GM19023 (cell line): ENCODE measurements at regions not wholly inside any gene's neighbourhood (a gene's known extent, or its start where the extent isn't known, plus 50 kb on each side); places are given as distances from the start of the nearest gene placed in this dataset.
"Not testable (repeated sequence)": the region's sequence is repeated elsewhere in the genome, so short reads cannot be mapped to it uniquely, and the experiment has no call there.

Experiments
- ATAC-seq: cut with Tn5 transposase; IDR thresholded peaks from one replicate; pipeline ENCODE4 v1.9.1; 2021; ENCODE audit warnings: mild to moderate bottlenecking, moderate library complexity; ENCODE audit not compliant: unreplicated experiment

DNA sequence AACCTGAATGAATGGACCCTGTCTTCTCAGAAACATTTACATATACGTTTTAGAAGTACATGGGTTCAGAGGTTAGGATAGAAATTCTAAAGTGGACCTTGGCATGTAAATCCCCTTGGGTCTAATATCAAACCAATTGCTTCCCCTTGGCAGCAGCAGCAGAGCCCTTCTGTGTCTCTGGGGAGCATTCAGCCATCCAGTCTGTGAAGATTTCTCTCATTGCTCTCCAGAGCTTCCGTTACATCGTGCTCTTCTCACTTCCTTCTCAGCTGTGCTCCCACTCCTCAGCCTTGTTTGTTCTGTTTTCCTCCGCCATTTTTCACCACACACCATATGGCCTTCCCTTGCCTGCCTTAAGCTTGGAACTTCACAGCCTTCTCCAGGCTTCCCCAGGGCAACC, 61.5 kb upstream of the ATP1B1 start:
- peak; percentile 51 for ATAC-seq

DNA sequence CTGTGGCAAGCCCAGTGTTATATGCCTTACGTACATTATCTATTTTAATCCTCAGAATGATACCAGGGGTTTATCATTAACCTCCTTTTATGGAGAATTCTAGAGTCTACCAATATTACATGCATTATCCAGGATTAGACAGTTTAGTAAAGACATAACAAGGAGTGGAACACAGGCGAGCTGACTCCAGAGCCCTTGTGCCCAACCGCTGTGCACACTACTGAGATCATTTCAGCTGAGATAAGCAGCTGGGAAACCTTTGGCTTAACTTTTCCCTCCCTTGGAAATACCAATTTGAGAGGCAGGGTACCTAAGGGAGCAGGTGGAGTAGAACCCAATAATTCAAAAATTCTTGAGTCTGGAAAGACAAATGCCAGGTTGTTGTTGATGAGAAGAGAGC, 59.8 kb upstream of the ATP1B1 start:
- ATAC-seq = no peak

DNA sequence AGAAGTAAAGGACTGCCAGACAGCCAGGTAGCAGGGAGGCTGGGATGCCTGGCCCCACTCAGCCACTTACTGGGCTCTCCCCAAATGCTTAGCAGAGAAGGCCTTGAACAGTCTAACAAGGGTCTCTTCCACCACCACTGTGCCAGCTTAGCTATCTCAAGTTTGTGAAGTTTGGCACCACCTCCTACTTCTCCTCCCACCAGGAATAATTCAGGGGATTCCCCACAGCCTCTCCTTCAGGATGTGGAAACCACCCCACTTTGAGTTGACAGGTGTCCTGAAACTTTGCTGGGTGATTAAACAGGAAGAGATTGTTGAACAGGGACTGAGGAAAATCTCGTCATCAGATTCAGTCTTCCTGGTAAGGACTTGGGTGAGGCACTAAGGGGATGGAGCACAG, 59.4 kb upstream of the ATP1B1 start:
- ATAC-seq = no peak

- ATAC-seq = no peak
These were observed 58.4 kb upstream of the ATP1B1 start for GRCh38 chr1:169048043-169048442.

DNA sequence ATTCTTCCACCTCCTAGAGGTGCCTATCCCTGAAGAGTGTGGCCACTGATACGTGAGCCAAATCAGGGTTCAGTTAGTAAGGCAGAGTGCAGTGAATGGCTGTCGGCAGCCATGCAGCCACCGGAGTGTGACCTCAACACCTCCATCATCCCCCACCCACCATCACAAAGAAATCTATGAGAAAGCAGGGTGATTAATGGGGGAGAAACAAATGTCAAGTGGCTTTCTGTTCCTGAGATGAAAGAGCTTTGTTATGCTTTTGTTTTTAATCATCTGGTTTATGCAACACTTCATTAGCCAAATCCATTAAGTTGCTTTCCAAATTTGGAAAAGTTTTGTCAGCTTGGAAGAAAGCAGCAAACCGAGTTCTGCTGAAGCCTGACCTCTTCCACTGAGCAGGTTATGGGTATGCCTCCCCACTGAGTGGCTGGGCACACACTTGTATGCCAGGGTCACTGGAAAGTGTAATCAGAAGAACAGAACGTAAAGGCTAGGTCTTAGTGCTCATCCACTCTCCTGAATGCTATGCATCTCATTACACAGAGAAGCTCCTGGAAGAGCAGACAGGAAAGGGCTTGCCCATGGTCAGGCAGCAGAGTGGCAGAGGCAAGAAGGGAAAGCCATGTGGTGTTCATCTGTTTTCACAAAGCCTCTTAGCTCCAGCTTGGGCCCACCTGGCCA, 57.1 kb upstream of the ATP1B1 start:
- no peak for ATAC-seq

DNA sequence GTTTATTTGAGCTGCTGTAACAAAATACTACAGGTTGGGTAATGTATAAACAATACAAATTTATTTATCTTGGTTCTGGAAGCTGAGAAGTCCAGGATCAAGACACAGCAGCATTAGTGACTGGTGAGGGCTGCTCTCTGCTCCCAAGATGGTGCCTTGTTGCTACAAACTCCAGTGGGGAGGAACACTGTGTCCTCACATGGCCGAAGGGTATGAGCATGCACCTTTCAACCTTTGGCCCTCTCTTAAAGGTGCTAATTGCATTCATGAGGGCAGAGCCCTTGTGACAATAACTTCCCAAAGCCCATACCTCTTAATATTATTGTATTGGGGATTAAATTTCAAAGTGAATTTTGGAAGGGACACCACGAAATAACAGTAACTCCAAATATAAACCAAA, 55.3 kb upstream of the ATP1B1 start:
- ATAC-seq = no peak

- not testable (repeated sequence) for ATAC-seq
These were observed 54.3 kb upstream of the ATP1B1 start for GRCh38 chr1:169052171-169052570.

DNA sequence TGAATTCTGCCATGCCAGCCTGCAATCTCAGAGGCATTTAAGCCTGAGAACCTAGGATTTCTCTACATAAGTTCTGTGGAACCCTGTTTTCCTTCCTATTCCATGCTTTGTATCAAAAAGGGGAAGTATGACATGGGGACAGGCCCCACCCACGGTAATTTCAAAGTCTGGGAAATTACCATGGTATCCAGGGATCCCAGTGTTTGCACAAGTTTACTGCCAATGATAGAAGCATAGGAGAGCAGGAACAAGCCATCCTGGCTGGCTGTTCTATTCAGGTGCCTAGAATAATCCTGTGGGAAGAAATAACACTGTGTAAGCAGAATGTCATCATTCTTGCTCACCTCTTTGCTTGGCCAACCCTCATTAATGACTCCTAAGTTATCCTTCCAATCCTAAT, 53.8 kb upstream of the ATP1B1 start:
- ATAC-seq = no peak

DNA sequence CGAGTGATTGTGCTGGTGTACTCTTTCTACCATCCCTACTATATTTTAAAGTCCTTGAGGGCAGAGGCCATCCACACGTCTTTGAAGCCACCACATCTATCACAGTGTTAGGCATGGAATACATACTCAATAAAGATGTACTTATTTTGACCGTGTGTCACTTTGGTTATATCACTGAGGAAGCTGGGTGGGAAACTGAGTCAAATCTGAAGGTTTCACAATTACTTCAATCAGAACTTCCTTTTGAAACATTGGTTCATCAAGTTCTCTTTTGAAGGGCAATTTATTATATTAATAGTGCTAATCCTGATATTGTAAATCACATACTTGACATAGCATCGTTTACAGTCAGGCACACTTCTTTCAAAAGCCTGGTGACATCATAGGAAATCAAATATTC, 53.3 kb upstream of the ATP1B1 start:
- ATAC-seq = no peak
